ENCODE measurements at regions not wholly inside any gene's neighbourhood (a gene's known extent, or its start where the extent isn't known, plus 50 kb on each side); places are given as distances from the start of the nearest gene placed in this dataset.
A peak's percentile ranks its signal among the peaks of the same experiment; 100 is the strongest.

DNA sequence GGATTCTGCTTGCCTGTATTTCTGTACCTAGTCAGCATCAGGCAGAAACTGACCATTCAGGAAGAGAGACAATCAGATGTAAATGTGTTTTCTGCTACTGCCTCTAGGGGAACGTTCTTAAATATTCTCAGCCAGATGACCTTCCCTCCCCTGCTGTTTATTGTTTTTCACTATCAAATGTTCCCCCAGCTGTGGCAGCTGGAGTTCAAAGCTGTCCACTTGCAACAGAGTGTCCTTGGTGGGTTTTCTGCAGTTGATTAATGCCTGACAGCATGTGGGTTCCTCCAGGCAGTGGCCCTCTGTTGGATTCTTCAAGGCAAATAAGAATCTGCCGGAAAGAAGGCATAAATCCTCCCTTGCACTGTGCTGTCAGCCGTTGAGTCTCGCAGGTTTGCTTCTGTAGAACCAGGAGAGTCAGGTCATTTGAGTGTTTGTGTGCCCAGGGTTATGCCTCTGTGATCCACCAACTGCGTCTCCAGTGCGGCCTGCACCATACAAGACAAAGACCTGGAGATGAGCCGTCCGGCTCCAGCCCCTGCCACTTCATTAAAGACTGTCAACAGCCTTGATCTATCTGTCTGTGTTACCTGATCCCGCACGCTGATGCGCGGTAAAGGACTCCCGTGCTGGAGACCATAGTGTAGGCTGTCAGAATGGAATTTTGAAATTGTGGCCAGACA, 203.4 kb downstream of the GADD45G start:
- Histone ChIP-seq H3K4me1 (ENCODE audit: control insufficient read depth, insufficient read depth, low read length) (no peaks in the 10 kb centered on the region), H3K9ac (ENCODE audit: control insufficient read depth, insufficient read depth, low read length) (no peak overlapping the region), H3K36me3 (ENCODE audit: control insufficient read depth in 2 of 2, insufficient read depth in 2 of 2, low read length in 1 of 2) (no peaks in the 10 kb centered on the region), H3K27ac (ENCODE audit: control insufficient read depth, insufficient read depth) (no peak overlapping the region), H3K4me3 (no peak overlapping the region), H3K79me2 (ENCODE audit: control insufficient read depth, insufficient read depth, low read length) (no peaks in the 10 kb centered on the region), H3K4me2 (ENCODE audit: control insufficient read depth, insufficient read depth) (no peak overlapping the region), H2AFZ (ENCODE audit: control insufficient read depth, low read depth, low read length) (0 out of 2 replicates have a peak overlapping the region, but pooled peaks have one; percentile 21), H3K9me3 (replicated peaks; ENCODE audit: control insufficient read depth, insufficient read depth, low read length) (no peaks in the 10 kb centered on the region), H3K27me3 (replicated peaks in 1 of 2; ENCODE audit: control insufficient read depth in 2 of 2, insufficient read depth in 2 of 2, low read length in 1 of 2) (no peaks in the 10 kb centered on the region), H4K20me1 (ENCODE audit: control insufficient read depth, insufficient read depth) (no peaks in the 10 kb centered on the region)
- ChIA-PET POLR2A (no interaction called here), RAD21 (ENCODE audit: unreplicated experiment) (no interaction called here), CTCF (no interaction called here), SMC1A (ENCODE audit: uncharacterized antibody, unreplicated experiment) (interaction anchor here (1.0 kb wide), 1 partner anchor 10 kb away, joined by 3 read pairs; no protein-coding TSS in a partner anchor)
- 68% methylated on average over 13 of the region's 13 CpGs for WGBS (ENCODE audit: insufficient coverage, insufficient replicate concordance, low lambda C conversion rate, missing lambda C conversion rate)
- in situ Hi-C loops (cut with MboI) (no loop called here), intact Hi-C loops (cut with micrococcal nuclease; ENCODE audit: unreplicated experiment) (no loop called here)
- TF ChIP-seq NRF1 (conservative IDR thresholded peaks at IDR 0.05; ENCODE audit: low read depth, low read length) (no peak), RAD21 (IDR thresholded peaks at IDR 0.05; ENCODE audit: insufficient read depth, low read depth, low read length) (0 out of 2 replicates have a peak, but pooled peaks have one; percentile 23)
- TF ChIP-seq, protein P1, sequence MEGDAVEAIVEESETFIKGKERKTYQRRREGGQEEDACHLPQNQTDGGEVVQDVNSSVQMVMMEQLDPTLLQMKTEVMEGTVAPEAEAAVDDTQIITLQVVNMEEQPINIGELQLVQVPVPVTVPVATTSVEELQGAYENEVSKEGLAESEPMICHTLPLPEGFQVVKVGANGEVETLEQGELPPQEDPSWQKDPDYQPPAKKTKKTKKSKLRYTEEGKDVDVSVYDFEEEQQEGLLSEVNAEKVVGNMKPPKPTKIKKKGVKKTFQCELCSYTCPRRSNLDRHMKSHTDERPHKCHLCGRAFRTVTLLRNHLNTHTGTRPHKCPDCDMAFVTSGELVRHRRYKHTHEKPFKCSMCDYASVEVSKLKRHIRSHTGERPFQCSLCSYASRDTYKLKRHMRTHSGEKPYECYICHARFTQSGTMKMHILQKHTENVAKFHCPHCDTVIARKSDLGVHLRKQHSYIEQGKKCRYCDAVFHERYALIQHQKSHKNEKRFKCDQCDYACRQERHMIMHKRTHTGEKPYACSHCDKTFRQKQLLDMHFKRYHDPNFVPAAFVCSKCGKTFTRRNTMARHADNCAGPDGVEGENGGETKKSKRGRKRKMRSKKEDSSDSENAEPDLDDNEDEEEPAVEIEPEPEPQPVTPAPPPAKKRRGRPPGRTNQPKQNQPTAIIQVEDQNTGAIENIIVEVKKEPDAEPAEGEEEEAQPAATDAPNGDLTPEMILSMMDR (IDR thresholded peaks at IDR 0.05 in 2 of 3, conservative IDR thresholded peaks at IDR 0.05 in 1 of 3; ENCODE audit: control insufficient read depth in 2 of 3, extremely low read depth in 1 of 3, insufficient read depth in 1 of 3, low read depth in 3 of 3, low read length in 3 of 3), result peak in 2 of 3 experiments; percentile 17 to 34; a peak in 2 of 6 replicates
- no TSS peak for BruUV-seq (replicated peaks)
- DNase-seq (ENCODE audit: low read depth, low spot score), result no peak
- FAIRE-seq, result peak; percentile 57
- ATAC-seq, result peak; percentile 76

DNA sequence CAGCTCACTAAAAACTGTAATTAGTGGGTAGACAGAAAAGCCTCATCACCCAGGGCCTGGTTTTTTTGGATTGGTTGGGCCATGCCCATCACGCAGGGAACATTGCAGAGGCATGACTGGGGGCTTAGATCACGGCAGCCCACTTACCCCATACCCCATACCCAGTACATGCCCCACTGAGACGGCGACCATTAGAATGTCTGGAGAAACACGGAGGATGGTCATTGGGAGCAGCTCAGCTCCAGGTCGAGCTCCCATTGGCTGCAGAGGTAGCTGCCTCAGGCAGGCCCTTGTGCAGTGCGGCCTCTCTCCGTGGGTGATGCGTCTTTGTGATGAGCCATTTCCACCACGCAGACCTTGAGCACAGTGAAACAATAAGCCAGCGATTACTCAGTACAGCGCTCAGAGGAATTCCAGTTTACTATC, 204.0 kb downstream of the GADD45G start:
- Histone ChIP-seq H3K27ac (ENCODE audit: control insufficient read depth, insufficient read depth) (no peak overlapping the region), H3K79me2 (ENCODE audit: control insufficient read depth, insufficient read depth, low read length) (no peaks in the 10 kb centered on the region), H3K27me3 (replicated peaks in 1 of 2; ENCODE audit: control insufficient read depth in 2 of 2, insufficient read depth in 2 of 2, low read length in 1 of 2) (no peaks in the 10 kb centered on the region), H3K9ac (ENCODE audit: control insufficient read depth, insufficient read depth, low read length) (no peak overlapping the region), H3K9me3 (replicated peaks; ENCODE audit: control insufficient read depth, insufficient read depth, low read length) (no peaks in the 10 kb centered on the region), H3K36me3 (ENCODE audit: control insufficient read depth in 2 of 2, insufficient read depth in 2 of 2, low read length in 1 of 2) (no peaks in the 10 kb centered on the region), H4K20me1 (ENCODE audit: control insufficient read depth, insufficient read depth) (no peaks in the 10 kb centered on the region), H3K4me2 (ENCODE audit: control insufficient read depth, insufficient read depth) (no peak overlapping the region), H2AFZ (ENCODE audit: control insufficient read depth, low read depth, low read length) (no peak overlapping the region), H3K4me3 (no peak overlapping the region), H3K4me1 (ENCODE audit: control insufficient read depth, insufficient read depth, low read length) (no peaks in the 10 kb centered on the region)
- no TSS peak for BruUV-seq (replicated peaks)
- CTCF ChIA-PET, result no interaction called here
- ATAC-seq (no peak), DNase-seq (ENCODE audit: low read depth, low spot score) (no peak), FAIRE-seq (no peak)
- POLR2A ChIA-PET, result no interaction called here
- intact Hi-C loops (cut with micrococcal nuclease; ENCODE audit: unreplicated experiment) (no loop called here), in situ Hi-C loops (cut with MboI) (no loop called here)
- WGBS (ENCODE audit: insufficient coverage, insufficient replicate concordance, low lambda C conversion rate, missing lambda C conversion rate), result 64% methylated on average over 12 of the region's 12 CpGs
- SMC1A ChIA-PET (ENCODE audit: uncharacterized antibody, unreplicated experiment), result interaction anchor here (1.0 kb wide), 1 partner anchor 11 kb away, joined by 3 read pairs; no protein-coding TSS in a partner anchor
- TF ChIP-seq TCF3 (IDR thresholded peaks at IDR 0.05; ENCODE audit: borderline replicate concordance, insufficient read depth, low read depth, low read length), result 0 out of 2 replicates have a peak, but pooled peaks have one; percentile 23
- TF ChIP-seq WRNIP1 (IDR thresholded peaks at IDR 0.05; ENCODE audit: borderline replicate concordance, low read depth, low read length), result no peak
- RAD21 ChIA-PET (ENCODE audit: unreplicated experiment), result no interaction called here
